ENCODE measurements at regions not wholly inside any gene's neighbourhood (a gene's known extent, or its start where the extent isn't known, plus 50 kb on each side); places are given as distances from the start of the nearest gene placed in this dataset.

- 80 to 94% (median 91%) methylated on average over 5 of the region's 5 CpGs for WGBS, 3 donors
Measured at GRCh38 chr13:108156749-108157148, 58.6 kb downstream of the LIG4 start.

GRCh38 chr13:108155185-108156106 lies 59.9 kb downstream of the LIG4 start:
- H3K27ac ChIP-seq (ENCODE audit: low read depth, low read length) = no peak overlapping the region
- WGBS, 3 donors = 36 to 42% (median 39%) methylated on average over 16 of the region's 16 CpGs

More at GRCh38 chr13:108156749-108157148, 58.6 kb downstream of the LIG4 start:
- H3K27ac ChIP-seq (ENCODE audit: low read depth, low read length) = no peak overlapping the region

GRCh38 chr13:108154421-108154858 lies 60.9 kb downstream of the LIG4 start:
- 29 to 87% (median 80%) methylated on average over 1 of the region's 1 CpG for WGBS, 3 donors
- no peak overlapping the region for H3K27ac ChIP-seq (ENCODE audit: low read depth, low read length)

GRCh38 chr13:108146642-108147041 lies 68.7 kb downstream of the LIG4 start:
- 30 to 49% (median 41%) methylated on average over 2 of the region's 2 CpGs for WGBS, 3 donors
- H3K27ac ChIP-seq (ENCODE audit: low read depth, low read length) = no peak overlapping the region

GRCh38 chr13:108142702-108143436 lies 72.5 kb downstream of the LIG4 start:
- no peak overlapping the region for H3K27ac ChIP-seq (ENCODE audit: low read depth, low read length)
- WGBS, 3 donors = 60 to 67% (median 61%) methylated on average over 4 of the region's 4 CpGs

- no peak overlapping the region for H3K27ac ChIP-seq (ENCODE audit: low read depth, low read length)
- 72 to 84% (median 78%) methylated on average over 1 of the region's 1 CpG for WGBS, 3 donors
Measured at GRCh38 chr13:108137176-108137575, 78.2 kb downstream of the LIG4 start.

GRCh38 chr13:108127406-108127805 lies 87.9 kb downstream of the LIG4 start:
- H3K27ac ChIP-seq (ENCODE audit: low read depth, low read length) = no peak overlapping the region

GRCh38 chr13:108126056-108126455 lies 89.3 kb downstream of the LIG4 start:
- 78 to 96% (median 95%) methylated on average over 2 of the region's 2 CpGs for WGBS, 3 donors
- H3K27ac ChIP-seq (ENCODE audit: low read depth, low read length) = no peak overlapping the region

- H3K27ac ChIP-seq (ENCODE audit: low read depth, low read length) = no peak overlapping the region
- 87 to 94% (median 93%) methylated on average over 1 of the region's 1 CpG for WGBS, 3 donors
Measured at GRCh38 chr13:108121406-108121805, 93.9 kb downstream of the LIG4 start.

GRCh38 chr13:108120856-108121255 lies 94.5 kb downstream of the LIG4 start:
- no peak overlapping the region for H3K27ac ChIP-seq (ENCODE audit: low read depth, low read length)
- 67 to 77% (median 69%) methylated on average over 7 of the region's 7 CpGs for WGBS, 3 donors

- H3K27ac ChIP-seq (ENCODE audit: low read depth, low read length) = no peak overlapping the region
- WGBS, 3 donors = 64 to 72% (median 70%) methylated on average over 6 of the region's 6 CpGs
Measured at GRCh38 chr13:108120302-108120701, 95.0 kb downstream of the LIG4 start.

GRCh38 chr13:108115738-108116137 lies 99.6 kb downstream of the LIG4 start:
- 51 to 80% (median 64%) methylated on average over 1 of the region's 1 CpG for WGBS, 3 donors
- no peak overlapping the region for H3K27ac ChIP-seq (ENCODE audit: low read depth, low read length)

GRCh38 chr13:108113407-108113806 lies 101.9 kb downstream of the LIG4 start:
- WGBS, 3 donors = 59 to 71% (median 60%) methylated on average over 4 of the region's 4 CpGs
- no peak overlapping the region for H3K27ac ChIP-seq (ENCODE audit: low read depth, low read length)

GRCh38 chr13:108104736-108105135 lies 110.6 kb downstream of the LIG4 start:
- WGBS, 3 donors = 29 to 36% (median 34%) methylated on average over 2 of the region's 2 CpGs

GRCh38 chr13:108102771-108103170 lies 112.6 kb downstream of the LIG4 start:
- WGBS, 3 donors = 52 to 65% (median 61%) methylated on average over 6 of the region's 6 CpGs
- no peak overlapping the region for H3K27ac ChIP-seq (ENCODE audit: low read depth, low read length)

More at GRCh38 chr13:108104736-108105135, 110.6 kb downstream of the LIG4 start:
- H3K27ac ChIP-seq (ENCODE audit: low read depth, low read length) = no peak overlapping the region

- H3K27ac ChIP-seq (ENCODE audit: low read depth, low read length) = no peak overlapping the region
- 64 to 71% (median 68%) methylated on average over 5 of the region's 5 CpGs for WGBS, 3 donors
Measured at GRCh38 chr13:108096301-108096915, 118.9 kb downstream of the LIG4 start.

- 49 to 64% (median 62%) methylated on average over 2 of the region's 2 CpGs for WGBS, 3 donors
Measured at GRCh38 chr13:108095036-108095435, 120.3 kb downstream of the LIG4 start.

GRCh38 chr13:108093616-108094015 lies 121.7 kb downstream of the LIG4 start:
- 35 to 39% (median 38%) methylated on average over 1 of the region's 1 CpG for WGBS, 3 donors
- H3K27ac ChIP-seq (ENCODE audit: low read depth, low read length) = no peak overlapping the region

More at GRCh38 chr13:108095036-108095435, 120.3 kb downstream of the LIG4 start:
- no peak overlapping the region for H3K27ac ChIP-seq (ENCODE audit: low read depth, low read length)

- H3K27ac ChIP-seq (ENCODE audit: low read depth, low read length) = no peak overlapping the region
- 60 to 71% (median 61%) methylated on average over 3 of the region's 3 CpGs for WGBS, 3 donors
Measured at GRCh38 chr13:108087810-108088209, 127.5 kb downstream of the LIG4 start.

Measured in adipose tissue (tissue), 3 donors.